Posterior cingulate gyrus (tissue), 11 donors: ENCODE measurements at regions not wholly inside any gene's neighbourhood (a gene's known extent, or its start where the extent isn't known, plus 50 kb on each side); places are given as distances from the start of the nearest gene placed in this dataset.

ENCODE experiments used
- DNase-seq, 10 donors: peaks; one replicate each; pipeline versions ENCODE4 v3.0.0 to v3.0.0-alpha.2; 2020 to 2021; ENCODE audit warnings: mixed read lengths in 3 of 10
- intact Hi-C: fragments of 100-400 bp; cut with DNase I; formaldehyde crosslinking; loops from one replicate; pipeline ENCODE4 v1.15.1; 2023

GRCh38 chr5:165066751-165067385 is 1561.4 kb downstream of the MAT2B start:
- DNase-seq: no peak
- intact Hi-C loops: no loop called here

- intact Hi-C loops: no loop called here
Measured at GRCh38 chr5:165076686-165077085, 1571.3 kb downstream of the MAT2B start.

GRCh38 chr5:165079389-165079788 is 1574.0 kb downstream of the MAT2B start:
- intact Hi-C loops: no loop called here
- DNase-seq: no peak

More at GRCh38 chr5:165076686-165077085, 1571.3 kb downstream of the MAT2B start:
- DNase-seq: no peak

- intact Hi-C loops: no loop called here
- no peak for DNase-seq
Measured at GRCh38 chr5:165083394-165083793, 1578.0 kb downstream of the MAT2B start.

GRCh38 chr5:165086465-165086864 is 1581.0 kb downstream of the MAT2B start:
- intact Hi-C loops: no loop called here
- no peak for DNase-seq

- no peak for DNase-seq
- intact Hi-C loops: no loop called here
Measured at GRCh38 chr5:165094782-165095181, 1589.4 kb downstream of the MAT2B start.

GRCh38 chr5:165101709-165102108 is 1596.3 kb downstream of the MAT2B start:
- no peak for DNase-seq
- intact Hi-C loops: no loop called here

- DNase-seq: no peak
- intact Hi-C loops: no loop called here
Measured at GRCh38 chr5:165104611-165105010, 1599.2 kb downstream of the MAT2B start.

- no peak for DNase-seq
- intact Hi-C loops: no loop called here
Measured at GRCh38 chr5:165108809-165109208, 1603.4 kb downstream of the MAT2B start.

GRCh38 chr5:165119175-165119574 is 1613.8 kb downstream of the MAT2B start:
- intact Hi-C loops: no loop called here
- DNase-seq: no peak

- no peak for DNase-seq
- intact Hi-C loops: no loop called here
Measured at GRCh38 chr5:165126598-165126997, 1621.2 kb downstream of the MAT2B start.

GRCh38 chr5:165127941-165128340 is 1622.5 kb downstream of the MAT2B start:
- intact Hi-C loops: no loop called here
- DNase-seq: no peak

- DNase-seq: no peak
- intact Hi-C loops: no loop called here
Measured at GRCh38 chr5:165130656-165131055, 1625.2 kb downstream of the MAT2B start.

GRCh38 chr5:165134155-165134554 is 1628.7 kb downstream of the MAT2B start:
- DNase-seq: no peak
- intact Hi-C loops: no loop called here

GRCh38 chr5:165135565-165135964 is 1630.1 kb downstream of the MAT2B start:
- intact Hi-C loops: no loop called here
- no peak for DNase-seq

- intact Hi-C loops: no loop called here
- no peak for DNase-seq
Measured at GRCh38 chr5:165137701-165138100, 1632.3 kb downstream of the MAT2B start.

- intact Hi-C loops: no loop called here
- no peak for DNase-seq
Measured at GRCh38 chr5:165138236-165138635, 1632.8 kb downstream of the MAT2B start.

GRCh38 chr5:165139262-165139661 is 1633.8 kb downstream of the MAT2B start:
- no peak for DNase-seq
- intact Hi-C loops: no loop called here

GRCh38 chr5:165139721-165140120 is 1634.3 kb downstream of the MAT2B start:
- intact Hi-C loops: no loop called here
- DNase-seq: no peak

GRCh38 chr5:165143741-165144140 is 1638.3 kb downstream of the MAT2B start:
- no peak for DNase-seq
- intact Hi-C loops: no loop called here

GRCh38 chr5:165149431-165149830 is 1644.0 kb downstream of the MAT2B start:
- intact Hi-C loops: no loop called here
- no peak for DNase-seq

- intact Hi-C loops: no loop called here
- no peak for DNase-seq
Measured at GRCh38 chr5:165152058-165152457, 1646.6 kb downstream of the MAT2B start.

- DNase-seq: no peak
- intact Hi-C loops: no loop called here
Measured at GRCh38 chr5:165157219-165157618, 1651.8 kb downstream of the MAT2B start.
